Hepatocyte (in vitro differentiated cells): ENCODE measurements at regions not wholly inside any gene's neighbourhood (a gene's known extent, or its start where the extent isn't known, plus 50 kb on each side); places are given as distances from the start of the nearest gene placed in this dataset.

Experiments used
- EZH2 ChIP-seq: fragments of 200-600 bp; sonication (generic); IDR thresholded peaks from 2 replicates; pipeline ENCODE4 v1.6.1; 2016; ENCODE audit warnings: antibody characterized with exemption, mild to moderate bottlenecking, borderline replicate concordance
- TF ChIP-seq, protein P1 (sequence below): fragments of 200-600 bp; sonication (generic); IDR thresholded peaks from 2 replicates; pipeline ENCODE4 v1.5.1; 2016; ENCODE audit warnings: antibody characterized with exemption, mild to moderate bottlenecking; ENCODE audit not compliant: poor library complexity

DNA sequence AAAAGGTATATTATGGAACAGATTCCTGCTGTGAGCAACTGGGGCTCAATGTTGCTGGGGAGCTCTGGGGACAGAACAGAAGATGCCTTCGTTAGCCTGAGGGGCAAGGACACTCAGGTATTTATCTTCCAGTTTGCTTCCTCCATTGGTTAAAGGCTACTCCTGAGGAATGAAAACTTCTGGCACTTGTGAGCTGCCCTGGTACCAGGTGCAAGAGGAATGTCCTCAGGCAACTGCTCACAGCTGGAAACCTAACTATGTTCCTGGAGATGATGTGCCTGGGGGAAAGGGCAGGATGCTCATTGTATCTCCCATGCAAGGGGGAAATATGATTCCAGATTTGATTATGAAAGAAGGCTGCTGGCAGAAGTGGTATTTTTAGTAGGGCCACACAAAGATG, 54.0 kb upstream of the BBX start:
- TF ChIP-seq, protein P1, sequence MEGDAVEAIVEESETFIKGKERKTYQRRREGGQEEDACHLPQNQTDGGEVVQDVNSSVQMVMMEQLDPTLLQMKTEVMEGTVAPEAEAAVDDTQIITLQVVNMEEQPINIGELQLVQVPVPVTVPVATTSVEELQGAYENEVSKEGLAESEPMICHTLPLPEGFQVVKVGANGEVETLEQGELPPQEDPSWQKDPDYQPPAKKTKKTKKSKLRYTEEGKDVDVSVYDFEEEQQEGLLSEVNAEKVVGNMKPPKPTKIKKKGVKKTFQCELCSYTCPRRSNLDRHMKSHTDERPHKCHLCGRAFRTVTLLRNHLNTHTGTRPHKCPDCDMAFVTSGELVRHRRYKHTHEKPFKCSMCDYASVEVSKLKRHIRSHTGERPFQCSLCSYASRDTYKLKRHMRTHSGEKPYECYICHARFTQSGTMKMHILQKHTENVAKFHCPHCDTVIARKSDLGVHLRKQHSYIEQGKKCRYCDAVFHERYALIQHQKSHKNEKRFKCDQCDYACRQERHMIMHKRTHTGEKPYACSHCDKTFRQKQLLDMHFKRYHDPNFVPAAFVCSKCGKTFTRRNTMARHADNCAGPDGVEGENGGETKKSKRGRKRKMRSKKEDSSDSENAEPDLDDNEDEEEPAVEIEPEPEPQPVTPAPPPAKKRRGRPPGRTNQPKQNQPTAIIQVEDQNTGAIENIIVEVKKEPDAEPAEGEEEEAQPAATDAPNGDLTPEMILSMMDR, result no peak
- no peak for TF ChIP-seq EZH2
